HCT116 (cell line): ENCODE measurements at regions not wholly inside any gene's neighbourhood (a gene's known extent, or its start where the extent isn't known, plus 50 kb on each side); places are given as distances from the start of the nearest gene placed in this dataset.

Experiments
- ATAC-seq: fragments of 200-7000 bp; cut with Tn5 transposase; 2 replicates; pipeline ENCODE4 v1.9.1; 2020; ENCODE audit warnings: mild to moderate bottlenecking, moderate library complexity
- BruUV-seq: library from RNA; stranded (reverse); fragments of 400-500 nt; replicated peaks from 2 replicates; lab custom pipeline; 2021; lab: Mats Ljungman, UMichigan
- CTCF ChIA-PET: fragments of 300-600 bp; sonication (Branson Sonifier 250); formaldehyde crosslinking; loops from one replicate; lab custom pipeline; 2021; ENCODE audit warnings: antibody characterized with exemption; lab: Charles Lee
- POLR2A ChIA-PET: fragments of 300-600, 350-600 bp; sonication (Branson Sonifier 250); formaldehyde crosslinking; loops from one replicate; lab custom pipeline; 2021; ENCODE audit warnings: antibody characterized with exemption; lab: Charles Lee
- RAD21 ChIA-PET, 2 experiments: fragments of 300-600 bp; sonication (Branson Sonifier 250); formaldehyde crosslinking; loops; one replicate each; lab custom pipeline; 2023; ENCODE audit warnings: low total read pairs in 2 of 2; ENCODE audit not compliant: uncharacterized antibody in 2 of 2, unreplicated experiment in 2 of 2, low non-redundant PET in 1 of 2; lab: Charles Lee
- DNase-seq: peaks from one replicate; pipeline ENCODE4 v3.0.0-alpha.2; 2010; ENCODE audit warnings: low read depth, low spot score
- H2AFZ ChIP-seq: fragments of 200-600 bp; shearing (Covaris generic), sonication (generic); 2 replicates; pipeline ENCODE4 v1.6.1; 2017; ENCODE audit warnings: low read depth, mixed run types, mixed read lengths, antibody characterized with exemption, low read length; ENCODE audit not compliant: poor library complexity, severe bottlenecking
- H3K27ac ChIP-seq: 2 replicates; pipeline ENCODE4 v1.5.1; 2012; ENCODE audit warnings: low read depth, low read length
- H3K27me3 ChIP-seq: fragments of 200-600 bp; sonication (generic); 2 replicates; pipeline ENCODE4 v1.6.1; 2016; ENCODE audit warnings: mixed run types, low read length, mixed read lengths; ENCODE audit not compliant: insufficient read depth
- H3K36me3 ChIP-seq, 2 experiments: fragments of 200-500 bp in 1 of 2; fragments of 200-600 bp in 1 of 2; sonication (Bioruptor generic) in 1 of 2; sonication (generic) in 1 of 2; 2 replicates each; pipeline versions ENCODE4 v1.5.1 to v1.6.1; 2014 to 2016; ENCODE audit warnings: low read length in 2 of 2, inconsistent platforms in 1 of 2, mixed read lengths in 1 of 2, mixed run types in 1 of 2; ENCODE audit not compliant: insufficient read depth in 2 of 2, control insufficient read depth in 1 of 2
- H3K4me1 ChIP-seq, 2 experiments: fragments of 200-600 bp in 1 of 2; sonication (generic) in 1 of 2; 2 replicates each; pipeline versions ENCODE4 v1.5.1 to v1.6.1; 2012 to 2017; ENCODE audit warnings: low read length in 2 of 2, inconsistent platforms in 1 of 2, mild to moderate bottlenecking in 1 of 2, mixed read lengths in 1 of 2, mixed run types in 1 of 2, moderate library complexity in 1 of 2; ENCODE audit not compliant: insufficient read depth in 2 of 2, control insufficient read depth in 1 of 2
- H3K4me2 ChIP-seq: fragments of 200-600 bp; sonication (generic); 2 replicates; pipeline ENCODE4 v1.6.1; 2017; ENCODE audit warnings: mixed run types, low read length, mixed read lengths
- H3K4me3 ChIP-seq, 2 experiments: fragments of 200-600 bp in 1 of 2; sonication (generic) in 1 of 2; replicated peaks in 1 of 2; 2 replicates each; pipeline ENCODE4 v1.5.1; 2011 to 2016; ENCODE audit warnings: low read length in 2 of 2, control low read depth in 1 of 2, low read depth in 1 of 2, mild to moderate bottlenecking in 1 of 2, mixed read lengths in 1 of 2, mixed run types in 1 of 2
- H3K79me2 ChIP-seq: fragments of 200-600 bp; sonication (generic); 2 replicates; pipeline ENCODE4 v1.6.1; 2017; ENCODE audit warnings: mild to moderate bottlenecking, mixed run types, low read length, moderate library complexity, mixed read lengths; ENCODE audit not compliant: insufficient read depth
- H3K9ac ChIP-seq: fragments of 200-600 bp; sonication (generic); 2 replicates; pipeline ENCODE4 v1.6.1; 2016; ENCODE audit warnings: low read length, mixed read lengths
- H3K9me2 ChIP-seq: fragments of 200-600 bp; sonication (generic), shearing (Covaris generic); 2 replicates; pipeline ENCODE4 v1.6.1; 2017; ENCODE audit warnings: mixed run types, mild to moderate bottlenecking, moderate library complexity; ENCODE audit not compliant: insufficient read depth
- H3K9me3 ChIP-seq, 2 experiments: fragments of 200-500 bp in 1 of 2; fragments of 200-600 bp in 1 of 2; sonication (Bioruptor generic) in 1 of 2; sonication (generic) in 1 of 2; 2 replicates each; pipeline ENCODE4 v1.6.1; 2014 to 2017; ENCODE audit warnings: low read length in 2 of 2, mixed read lengths in 2 of 2, inconsistent platforms in 1 of 2, low read depth in 1 of 2, mild to moderate bottlenecking in 1 of 2, mixed run types in 1 of 2, moderate library complexity in 1 of 2; ENCODE audit not compliant: control insufficient read depth in 1 of 2, insufficient read depth in 1 of 2
- H4K20me1 ChIP-seq: fragments of 200-600 bp; sonication (generic), shearing (Covaris generic); 2 replicates; pipeline ENCODE4 v1.6.1; 2017; ENCODE audit warnings: mixed run types, mild to moderate bottlenecking, moderate library complexity; ENCODE audit not compliant: insufficient read depth
- EGR1 ChIP-seq: IDR thresholded peaks from 2 replicates; pipeline ENCODE4 v1.6.1; 2012; ENCODE audit warnings: low read depth
- EZH2phosphoT487 ChIP-seq: fragments of 200-600 bp; IDR thresholded peaks from 2 replicates; pipeline ENCODE4 v1.6.1; 2018; ENCODE audit warnings: antibody characterized with exemption, borderline replicate concordance
- JUND ChIP-seq: IDR thresholded peaks from 2 replicates; pipeline ENCODE4 v1.6.1; 2012
- POLR2AphosphoS5 ChIP-seq: IDR thresholded peaks from 2 replicates; pipeline ENCODE4 v1.6.1; 2011; ENCODE audit warnings: mild to moderate bottlenecking, low read depth, low read length, moderate library complexity
- SP1 ChIP-seq: IDR thresholded peaks from 2 replicates; pipeline ENCODE4 v1.6.1; 2012; ENCODE audit warnings: low read depth
- intact Hi-C: fragments of 100-400 bp; cut with micrococcal nuclease; formaldehyde crosslinking; loops from 2 replicates; pipeline ENCODE4 v1.10.0; 2022
- TF ChIP-seq, protein P1 (sequence below): IDR thresholded peaks from 2 replicates; pipeline ENCODE4 v1.6.1; 2012; ENCODE audit warnings: low read depth
- TF ChIP-seq, protein P2 (sequence below), 3 experiments: fragments of 200-600 bp in 1 of 3; sonication (generic) in 1 of 3; IDR thresholded peaks in 2 of 3; conservative IDR thresholded peaks in 1 of 3; 2 replicates each; pipeline ENCODE4 v1.5.1; 2012 to 2017; ENCODE audit warnings: low read depth in 2 of 3, low read length in 2 of 3, antibody characterized with exemption in 1 of 3, borderline replicate concordance in 1 of 3, control low read depth in 1 of 3, mild to moderate bottlenecking in 1 of 3, mixed read lengths in 1 of 3, mixed run types in 1 of 3, moderate library complexity in 1 of 3; ENCODE audit not compliant: insufficient read depth in 1 of 3

DNA sequence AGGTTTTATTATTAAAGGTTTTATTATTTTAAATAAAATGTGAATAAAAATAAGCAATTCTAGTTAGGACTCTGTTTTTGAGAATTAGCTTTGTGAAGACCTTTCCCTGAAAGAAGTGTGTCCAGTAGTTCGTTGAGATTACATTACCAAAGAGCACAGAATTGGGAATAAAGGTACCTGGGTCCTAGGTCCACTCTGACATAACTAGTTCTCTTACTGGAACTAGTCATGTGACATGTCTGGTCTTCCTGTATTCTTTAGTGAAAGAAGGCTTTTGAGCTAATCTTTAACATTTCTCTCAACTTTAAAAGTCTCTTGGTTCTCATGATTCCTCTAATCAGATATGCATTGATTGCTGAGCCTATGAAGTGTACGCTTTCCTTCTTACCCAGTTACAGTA is 292.0 kb upstream of the SMIM31 start:
- Histone ChIP-seq H4K20me1 (no peaks in the 10 kb centered on the region), H3K9ac (no peak overlapping the region), H3K9me2 (no peaks in the 10 kb centered on the region), H3K9me3 (no peaks in the 10 kb centered on the region), H2AFZ (no peak overlapping the region), H3K79me2 (no peaks in the 10 kb centered on the region), H3K27me3 (no peaks in the 10 kb centered on the region), H3K27ac (no peak overlapping the region)
- no peak for DNase-seq
- BruUV-seq: no TSS peak
- TF ChIP-seq EZH2phosphoT487 (no peak), POLR2AphosphoS5 (no peak), EGR1 (no peak), SP1 (no peak), JUND (no peak)
- TF ChIP-seq, protein P1, sequence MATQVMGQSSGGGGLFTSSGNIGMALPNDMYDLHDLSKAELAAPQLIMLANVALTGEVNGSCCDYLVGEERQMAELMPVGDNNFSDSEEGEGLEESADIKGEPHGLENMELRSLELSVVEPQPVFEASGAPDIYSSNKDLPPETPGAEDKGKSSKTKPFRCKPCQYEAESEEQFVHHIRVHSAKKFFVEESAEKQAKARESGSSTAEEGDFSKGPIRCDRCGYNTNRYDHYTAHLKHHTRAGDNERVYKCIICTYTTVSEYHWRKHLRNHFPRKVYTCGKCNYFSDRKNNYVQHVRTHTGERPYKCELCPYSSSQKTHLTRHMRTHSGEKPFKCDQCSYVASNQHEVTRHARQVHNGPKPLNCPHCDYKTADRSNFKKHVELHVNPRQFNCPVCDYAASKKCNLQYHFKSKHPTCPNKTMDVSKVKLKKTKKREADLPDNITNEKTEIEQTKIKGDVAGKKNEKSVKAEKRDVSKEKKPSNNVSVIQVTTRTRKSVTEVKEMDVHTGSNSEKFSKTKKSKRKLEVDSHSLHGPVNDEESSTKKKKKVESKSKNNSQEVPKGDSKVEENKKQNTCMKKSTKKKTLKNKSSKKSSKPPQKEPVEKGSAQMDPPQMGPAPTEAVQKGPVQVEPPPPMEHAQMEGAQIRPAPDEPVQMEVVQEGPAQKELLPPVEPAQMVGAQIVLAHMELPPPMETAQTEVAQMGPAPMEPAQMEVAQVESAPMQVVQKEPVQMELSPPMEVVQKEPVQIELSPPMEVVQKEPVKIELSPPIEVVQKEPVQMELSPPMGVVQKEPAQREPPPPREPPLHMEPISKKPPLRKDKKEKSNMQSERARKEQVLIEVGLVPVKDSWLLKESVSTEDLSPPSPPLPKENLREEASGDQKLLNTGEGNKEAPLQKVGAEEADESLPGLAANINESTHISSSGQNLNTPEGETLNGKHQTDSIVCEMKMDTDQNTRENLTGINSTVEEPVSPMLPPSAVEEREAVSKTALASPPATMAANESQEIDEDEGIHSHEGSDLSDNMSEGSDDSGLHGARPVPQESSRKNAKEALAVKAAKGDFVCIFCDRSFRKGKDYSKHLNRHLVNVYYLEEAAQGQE: no peak
- TF ChIP-seq, protein P2, sequence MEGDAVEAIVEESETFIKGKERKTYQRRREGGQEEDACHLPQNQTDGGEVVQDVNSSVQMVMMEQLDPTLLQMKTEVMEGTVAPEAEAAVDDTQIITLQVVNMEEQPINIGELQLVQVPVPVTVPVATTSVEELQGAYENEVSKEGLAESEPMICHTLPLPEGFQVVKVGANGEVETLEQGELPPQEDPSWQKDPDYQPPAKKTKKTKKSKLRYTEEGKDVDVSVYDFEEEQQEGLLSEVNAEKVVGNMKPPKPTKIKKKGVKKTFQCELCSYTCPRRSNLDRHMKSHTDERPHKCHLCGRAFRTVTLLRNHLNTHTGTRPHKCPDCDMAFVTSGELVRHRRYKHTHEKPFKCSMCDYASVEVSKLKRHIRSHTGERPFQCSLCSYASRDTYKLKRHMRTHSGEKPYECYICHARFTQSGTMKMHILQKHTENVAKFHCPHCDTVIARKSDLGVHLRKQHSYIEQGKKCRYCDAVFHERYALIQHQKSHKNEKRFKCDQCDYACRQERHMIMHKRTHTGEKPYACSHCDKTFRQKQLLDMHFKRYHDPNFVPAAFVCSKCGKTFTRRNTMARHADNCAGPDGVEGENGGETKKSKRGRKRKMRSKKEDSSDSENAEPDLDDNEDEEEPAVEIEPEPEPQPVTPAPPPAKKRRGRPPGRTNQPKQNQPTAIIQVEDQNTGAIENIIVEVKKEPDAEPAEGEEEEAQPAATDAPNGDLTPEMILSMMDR (IDR thresholded peaks at IDR 0.05 in 2 of 3, conservative IDR thresholded peaks at IDR 0.05 in 1 of 3; ENCODE audit: borderline replicate concordance in 1 of 3, insufficient read depth in 1 of 3, low read depth in 2 of 3, low read length in 2 of 3): no peak
- TF ChIP-seq, all 23 proteins: peak for 0
- Histone ChIP-seq H3K4me3 (no peak overlapping the region), H3K36me3 (no peaks in the 10 kb centered on the region), H3K4me2 (no peak overlapping the region), H3K4me1 (no peaks in the 10 kb centered on the region)
- CTCF ChIA-PET: no interaction called here
- intact Hi-C loops: no loop called here
- ATAC-seq: no peak
- RAD21 ChIA-PET: no interaction called here
- POLR2A ChIA-PET: no interaction called here
